ENCODE measurements at regions not wholly inside any gene's neighbourhood (a gene's known extent, or its start where the extent isn't known, plus 50 kb on each side); places are given as distances from the start of the nearest gene placed in this dataset.
A peak's percentile ranks its signal among the peaks of the same experiment; 100 is the strongest.
"Not testable (repeated sequence)": the region's sequence is repeated elsewhere in the genome, so short reads cannot be mapped to it uniquely, and the experiment has no call there.

DNA sequence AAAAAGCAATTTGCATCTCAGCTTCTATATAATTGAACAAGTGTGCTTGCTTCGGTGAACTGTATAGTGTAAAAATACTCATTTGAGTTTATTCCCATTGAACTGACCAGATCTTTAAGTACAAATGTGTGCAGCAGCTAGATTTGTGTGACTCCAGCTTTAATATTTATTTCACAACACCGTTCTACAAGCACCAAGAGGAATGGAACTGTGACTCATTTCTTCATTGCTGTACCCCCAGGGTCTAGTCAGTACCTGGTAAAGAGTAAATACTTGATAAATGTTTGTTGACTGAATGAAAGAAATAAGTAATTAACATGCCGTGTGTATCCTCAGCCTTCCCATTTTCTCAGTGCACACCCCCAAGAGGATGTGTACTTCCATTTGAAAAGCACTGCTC, 464.8 kb downstream of the CBLN4 start:
- Histone ChIP-seq H3K27ac (ENCODE audit: low read depth, low read length) (no peak overlapping the region), H3K4me1 (ENCODE audit: control insufficient read depth, insufficient read depth, low read length) (no peaks in the 10 kb centered on the region), H3K9me3 (ENCODE audit: control insufficient read depth, insufficient read depth, low read length) (no peaks in the 10 kb centered on the region), H3K27me3 (ENCODE audit: control insufficient read depth, insufficient read depth, low read length) (no peaks in the 10 kb centered on the region), H3K4me3 (ENCODE audit: low read depth, low read length) (no peak overlapping the region), H3K36me3 (ENCODE audit: control insufficient read depth, insufficient read depth, low read length) (no peaks in the 10 kb centered on the region)
- no peak for DNase-seq (ENCODE audit: low read depth in 4 of 6, low spot score in 6 of 6)
- no CpG with 5 or more reads among the region's 3 CpGs for WGBS (ENCODE audit: insufficient coverage)

- Histone ChIP-seq H3K27ac (ENCODE audit: low read depth, low read length) (no peak overlapping the region), H3K4me3 (ENCODE audit: low read depth, low read length) (no peak overlapping the region), H3K36me3 (ENCODE audit: control insufficient read depth, insufficient read depth, low read length) (no peaks in the 10 kb centered on the region), H3K4me1 (ENCODE audit: control insufficient read depth, insufficient read depth, low read length) (no peaks in the 10 kb centered on the region), H3K9me3 (ENCODE audit: control insufficient read depth, insufficient read depth, low read length) (no peaks in the 10 kb centered on the region), H3K27me3 (ENCODE audit: control insufficient read depth, insufficient read depth, low read length) (no peaks in the 10 kb centered on the region)
- DNase-seq (ENCODE audit: low read depth in 4 of 6, low spot score in 6 of 6), result no peak
- no CpG with 5 or more reads among the region's 1 CpG for whole genome bisulfite sequencing (ENCODE audit: insufficient coverage)
Measured at GRCh38 chr20:55540013-55540412, 465.3 kb downstream of the CBLN4 start.

- Histone ChIP-seq H3K36me3 (ENCODE audit: control insufficient read depth, insufficient read depth, low read length) (no peaks in the 10 kb centered on the region), H3K27ac (ENCODE audit: low read depth, low read length) (no peak overlapping the region), H3K4me1 (ENCODE audit: control insufficient read depth, insufficient read depth, low read length) (no peaks in the 10 kb centered on the region), H3K9me3 (ENCODE audit: control insufficient read depth, insufficient read depth, low read length) (no peaks in the 10 kb centered on the region), H3K4me3 (ENCODE audit: low read depth, low read length) (no peak overlapping the region), H3K27me3 (ENCODE audit: control insufficient read depth, insufficient read depth, low read length) (no peaks in the 10 kb centered on the region)
- DNase-seq (ENCODE audit: low read depth in 4 of 6, low spot score in 6 of 6), result no peak
- WGBS (ENCODE audit: insufficient coverage), result no CpG with 5 or more reads among the region's 1 CpG
Measured at GRCh38 chr20:55538261-55538908, 466.9 kb downstream of the CBLN4 start.

GRCh38 chr20:55535366-55535765, 470.0 kb downstream of the CBLN4 start:
- Histone ChIP-seq H3K27me3 (ENCODE audit: control insufficient read depth, insufficient read depth, low read length) (no peaks in the 10 kb centered on the region), H3K4me1 (ENCODE audit: control insufficient read depth, insufficient read depth, low read length) (no peaks in the 10 kb centered on the region), H3K9me3 (ENCODE audit: control insufficient read depth, insufficient read depth, low read length) (no peaks in the 10 kb centered on the region), H3K27ac (ENCODE audit: low read depth, low read length) (no peak overlapping the region), H3K36me3 (ENCODE audit: control insufficient read depth, insufficient read depth, low read length) (no peaks in the 10 kb centered on the region), H3K4me3 (ENCODE audit: low read depth, low read length) (no peak overlapping the region)
- DNase-seq (ENCODE audit: low read depth in 4 of 6, low spot score in 6 of 6), result no peak
- 100% methylated on average over 1 of the region's 7 CpGs for whole genome bisulfite sequencing (ENCODE audit: insufficient coverage)

- Histone ChIP-seq H3K27ac (ENCODE audit: low read depth, low read length) (no peak overlapping the region), H3K36me3 (ENCODE audit: control insufficient read depth, insufficient read depth, low read length) (no peaks in the 10 kb centered on the region), H3K9me3 (ENCODE audit: control insufficient read depth, insufficient read depth, low read length) (no peaks in the 10 kb centered on the region), H3K27me3 (ENCODE audit: control insufficient read depth, insufficient read depth, low read length) (no peaks in the 10 kb centered on the region), H3K4me1 (ENCODE audit: control insufficient read depth, insufficient read depth, low read length) (no peaks in the 10 kb centered on the region), H3K4me3 (ENCODE audit: low read depth, low read length) (no peak overlapping the region)
- no peak for DNase-seq (ENCODE audit: low read depth in 4 of 6, low spot score in 6 of 6)
- WGBS (ENCODE audit: insufficient coverage), result 100% methylated on average over 3 of the region's 3 CpGs
Measured at GRCh38 chr20:55533632-55534031, 471.7 kb downstream of the CBLN4 start.

DNA sequence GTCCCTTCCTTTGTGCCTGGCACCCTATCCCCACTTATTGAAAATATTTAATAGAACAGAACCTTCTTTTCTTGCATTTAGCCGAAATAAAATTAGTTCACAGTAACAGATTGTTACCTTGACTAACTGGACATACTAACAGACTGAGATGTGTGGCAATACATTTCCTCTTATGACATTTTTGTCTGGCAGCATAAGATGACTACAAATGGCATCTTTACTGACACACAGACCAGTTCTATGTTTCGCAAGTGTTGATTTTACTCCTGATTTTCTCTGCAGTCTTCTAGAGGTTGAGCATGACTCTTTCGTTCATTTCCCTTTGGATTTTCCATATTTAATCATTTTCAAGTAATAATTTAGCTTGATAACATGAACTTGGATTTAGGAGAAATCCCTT, 474.6 kb downstream of the CBLN4 start:
- Histone ChIP-seq H3K27ac (ENCODE audit: low read depth, low read length) (no peak overlapping the region), H3K9me3 (ENCODE audit: control insufficient read depth, insufficient read depth, low read length) (no peaks in the 10 kb centered on the region), H3K27me3 (ENCODE audit: control insufficient read depth, insufficient read depth, low read length) (no peaks in the 10 kb centered on the region), H3K4me1 (ENCODE audit: control insufficient read depth, insufficient read depth, low read length) (no peaks in the 10 kb centered on the region), H3K4me3 (ENCODE audit: low read depth, low read length) (no peak overlapping the region), H3K36me3 (ENCODE audit: control insufficient read depth, insufficient read depth, low read length) (no peaks in the 10 kb centered on the region)
- WGBS (ENCODE audit: insufficient coverage), result 88% methylated on average over 1 of the region's 3 CpGs
- no peak for DNase-seq (ENCODE audit: low read depth in 4 of 6, low spot score in 6 of 6)

- Histone ChIP-seq H3K9me3 (ENCODE audit: control insufficient read depth, insufficient read depth, low read length) (no peaks in the 10 kb centered on the region), H3K27me3 (ENCODE audit: control insufficient read depth, insufficient read depth, low read length) (no peaks in the 10 kb centered on the region), H3K36me3 (ENCODE audit: control insufficient read depth, insufficient read depth, low read length) (no peaks in the 10 kb centered on the region), H3K27ac (ENCODE audit: low read depth, low read length) (no peak overlapping the region), H3K4me3 (ENCODE audit: low read depth, low read length) (no peak overlapping the region), H3K4me1 (ENCODE audit: control insufficient read depth, insufficient read depth, low read length) (no peaks in the 10 kb centered on the region)
- no CpG with 5 or more reads among the region's 3 CpGs for WGBS (ENCODE audit: insufficient coverage)
- DNase-seq (ENCODE audit: low read depth in 4 of 6, low spot score in 6 of 6), result no peak
Measured at GRCh38 chr20:55528482-55528881, 476.8 kb downstream of the CBLN4 start.

GRCh38 chr20:55522296-55522815, 483.0 kb downstream of the CBLN4 start:
- WGBS (ENCODE audit: insufficient coverage), result 86% methylated on average over 4 of the region's 4 CpGs
- no peak overlapping the region for H3K4me3 ChIP-seq (ENCODE audit: low read depth, low read length)

DNA sequence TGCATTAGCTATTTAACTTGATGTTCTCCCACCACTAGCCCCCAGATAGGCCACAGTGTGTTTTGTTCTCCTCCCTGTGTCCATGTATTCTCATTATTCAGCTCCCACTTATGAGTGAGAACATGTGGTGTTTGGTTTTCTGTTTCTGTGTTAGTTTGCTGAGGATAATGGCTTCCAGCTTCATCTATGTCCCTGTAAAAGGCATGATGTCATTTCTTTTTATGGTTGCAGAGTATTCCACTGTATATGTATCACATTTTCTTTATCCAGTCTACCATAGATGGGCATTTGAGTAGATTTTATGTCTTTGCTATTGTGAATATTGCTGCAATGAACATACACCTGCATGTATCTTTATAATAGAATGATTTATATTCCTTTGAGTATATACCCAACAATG, 487.7 kb downstream of the CBLN4 start:
- not testable (repeated sequence) for H3K4me1 ChIP-seq (ENCODE audit: control insufficient read depth, insufficient read depth, low read length); H3K4me3 ChIP-seq (ENCODE audit: low read depth, low read length); H3K27ac ChIP-seq (ENCODE audit: low read depth, low read length); H3K27me3 ChIP-seq (ENCODE audit: control insufficient read depth, insufficient read depth, low read length); H3K9me3 ChIP-seq (ENCODE audit: control insufficient read depth, insufficient read depth, low read length); H3K36me3 ChIP-seq (ENCODE audit: control insufficient read depth, insufficient read depth, low read length); DNase-seq (ENCODE audit: low read depth in 4 of 6, low spot score in 6 of 6)

More at GRCh38 chr20:55522296-55522815, 483.0 kb downstream of the CBLN4 start:
- no peak for DNase-seq (ENCODE audit: low read depth in 4 of 6, low spot score in 6 of 6)
- no peaks in the 10 kb centered on the region for H3K4me1 ChIP-seq (ENCODE audit: control insufficient read depth, insufficient read depth, low read length)
- H3K27me3 ChIP-seq (ENCODE audit: control insufficient read depth, insufficient read depth, low read length), result no peaks in the 10 kb centered on the region
- no peaks in the 10 kb centered on the region for H3K36me3 ChIP-seq (ENCODE audit: control insufficient read depth, insufficient read depth, low read length)
- peaks cover 1% of the 10 kb centered on the region for H3K9me3 ChIP-seq (ENCODE audit: control insufficient read depth, insufficient read depth, low read length)
- no peak overlapping the region for H3K27ac ChIP-seq (ENCODE audit: low read depth, low read length)

DNA sequence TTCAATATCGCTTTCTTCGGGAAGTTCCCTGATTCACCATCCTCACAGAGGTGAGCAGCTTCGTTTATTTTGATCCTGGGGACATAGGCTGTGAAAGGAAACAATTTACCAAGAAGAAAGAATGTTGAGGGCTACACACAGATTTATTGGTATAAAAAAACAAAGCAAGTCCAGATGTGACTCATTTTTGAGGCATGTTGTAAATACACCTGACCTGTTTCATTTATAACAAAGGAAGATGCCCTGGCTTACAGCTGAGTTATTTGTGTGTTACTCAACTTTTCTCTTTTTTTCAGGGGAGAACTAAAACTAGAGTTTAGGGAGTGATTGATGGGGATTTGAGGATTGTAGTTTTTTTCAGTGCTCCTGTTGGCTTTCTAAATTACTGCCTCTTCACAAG, 489.5 kb downstream of the CBLN4 start:
- H3K27me3 ChIP-seq (ENCODE audit: control insufficient read depth, insufficient read depth, low read length), result no peaks in the 10 kb centered on the region
- H3K9me3 ChIP-seq (ENCODE audit: control insufficient read depth, insufficient read depth, low read length), result peaks cover 1% of the 10 kb centered on the region
- H3K4me3 ChIP-seq (ENCODE audit: low read depth, low read length), result no peak overlapping the region
- WGBS (ENCODE audit: insufficient coverage), result no CpG with 5 or more reads among the region's 3 CpGs
- H3K27ac ChIP-seq (ENCODE audit: low read depth, low read length), result no peak overlapping the region
- no peaks in the 10 kb centered on the region for H3K36me3 ChIP-seq (ENCODE audit: control insufficient read depth, insufficient read depth, low read length)
- H3K4me1 ChIP-seq (ENCODE audit: control insufficient read depth, insufficient read depth, low read length), result no peaks in the 10 kb centered on the region
- DNase-seq (ENCODE audit: low read depth in 4 of 6, low spot score in 6 of 6), result peak in 1 of 6 donors; percentile 18

Data from spinal cord (tissue), 9 donors.